GM12878 (cell line): ENCODE measurements at regions not wholly inside any gene's neighbourhood (a gene's known extent, or its start where the extent isn't known, plus 50 kb on each side); places are given as distances from the start of the nearest gene placed in this dataset.

Experiments
- ATAC-seq: fragments of 200-7000 bp; cut with Tn5 transposase; 3 replicates; pipeline ENCODE4 v1.9.1; 2020; ENCODE audit warnings: mild to moderate bottlenecking, moderate library complexity
- BruUV-seq: library from RNA; stranded (reverse); fragments of 400-500 nt; replicated peaks from 2 replicates; lab custom pipeline; 2021; lab: Mats Ljungman, UMichigan
- CTCF ChIA-PET: fragments of 300-600 bp; sonication (Branson Sonifier 250); formaldehyde crosslinking; extraction: SDS; loops from one replicate; lab custom pipeline; 2021; ENCODE audit warnings: inconsistent platforms; lab: Yijun Ruan, JAX
- POLR2A ChIA-PET: fragments of 350-600 bp; formaldehyde crosslinking; extraction: SDS; loops from one replicate; lab custom pipeline; 2021; ENCODE audit warnings: inconsistent platforms; lab: Charles Lee
- RAD21 ChIA-PET: fragments of 300-600 bp; sonication (Branson Sonifier 250); formaldehyde crosslinking; loops from one replicate; lab custom pipeline; 2023; ENCODE audit warnings: antibody characterized with exemption; ENCODE audit not compliant: unreplicated experiment; lab: Charles Lee
- SMC1A ChIA-PET: fragments of 300-600 bp; sonication (Branson Sonifier 250); formaldehyde crosslinking; loops from one replicate; lab custom pipeline; 2023; ENCODE audit not compliant: unreplicated experiment, uncharacterized antibody; lab: Charles Lee
- DNase-seq: peaks from one replicate; pipeline ENCODE4 v3.0.0-alpha.2; 2011; ENCODE audit warnings: low read depth, low spot score
- FAIRE-seq: peaks from 3 replicates; lab custom pipeline; 2011; peaks lifted over from hg19 to GRCh38; lab: Jason Lieb, UNC
- H2AFZ ChIP-seq: 2 replicates; pipeline ENCODE4 v1.6.0; 2011; ENCODE audit warnings: low read depth, low read length, control low read depth; ENCODE audit not compliant: control insufficient read depth
- H3K27ac ChIP-seq: 2 replicates; pipeline ENCODE4 v1.5.1; 2011; ENCODE audit warnings: control low read depth; ENCODE audit not compliant: control insufficient read depth, insufficient read depth
- H3K27me3 ChIP-seq, 2 experiments: replicated peaks in 1 of 2; 2 replicates each; pipeline versions ENCODE4 v1.6.0 to v1.6.1; 2011; ENCODE audit warnings: low read length in 1 of 2; ENCODE audit not compliant: control insufficient read depth in 2 of 2, insufficient read depth in 2 of 2
- H3K36me3 ChIP-seq, 2 experiments: 2 replicates each; pipeline ENCODE4 v1.5.1; 2011; ENCODE audit warnings: low read length in 1 of 2; ENCODE audit not compliant: control insufficient read depth in 2 of 2, insufficient read depth in 2 of 2
- H3K4me1 ChIP-seq: 2 replicates; pipeline ENCODE4 v1.6.1; 2011; ENCODE audit warnings: mild to moderate bottlenecking, low read length, moderate library complexity, mixed read lengths; ENCODE audit not compliant: control insufficient read depth, insufficient read depth
- H3K4me2 ChIP-seq: 2 replicates; pipeline ENCODE4 v1.6.0; 2011; ENCODE audit warnings: control low read depth; ENCODE audit not compliant: control insufficient read depth, insufficient read depth
- H3K4me3 ChIP-seq: fragments of 200-600 bp; sonication (generic); 2 replicates; pipeline ENCODE4 v1.5.1; 2016
- H3K79me2 ChIP-seq: 2 replicates; pipeline ENCODE4 v1.6.0; 2011; ENCODE audit warnings: low read length; ENCODE audit not compliant: control insufficient read depth, insufficient read depth
- H3K9ac ChIP-seq: 2 replicates; pipeline ENCODE4 v1.8.0; 2011; ENCODE audit warnings: low read length, control low read depth, mixed read lengths; ENCODE audit not compliant: control insufficient read depth, insufficient read depth
- H3K9me3 ChIP-seq: replicated peaks from 3 replicates; pipeline ENCODE4 v1.5.1; 2011; ENCODE audit warnings: mild to moderate bottlenecking, low read length; ENCODE audit not compliant: control insufficient read depth, insufficient read depth
- H4K20me1 ChIP-seq: 2 replicates; pipeline ENCODE4 v1.6.0; 2011; ENCODE audit not compliant: control insufficient read depth, insufficient read depth
- BCL3 ChIP-seq: IDR thresholded peaks from 2 replicates; pipeline ENCODE4 v1.6.1; 2011; ENCODE audit warnings: borderline replicate concordance, low read depth, mild to moderate bottlenecking, moderate library complexity, low read length; ENCODE audit not compliant: insufficient read depth, poor library complexity, severe bottlenecking
- DPF2 ChIP-seq: fragments of 450-650 bp; IDR thresholded peaks from 2 replicates; pipeline ENCODE4 v1.6.1; 2017; ENCODE audit warnings: mild to moderate bottlenecking
- HDAC6 ChIP-seq: fragments of 200-600 bp; sonication (generic); IDR thresholded peaks from one replicate; pipeline ENCODE4 v1.8.0; 2017; ENCODE audit warnings: antibody characterized with exemption; ENCODE audit not compliant: unreplicated experiment
- IKZF2 ChIP-seq, 2 experiments: fragments of 450-650 bp; IDR thresholded peaks; 2 replicates each; pipeline ENCODE4 v1.6.1; 2017; ENCODE audit warnings: mild to moderate bottlenecking in 2 of 2, moderate library complexity in 2 of 2
- IRF4 ChIP-seq: IDR thresholded peaks from 2 replicates; pipeline ENCODE4 v1.6.1; 2011; ENCODE audit warnings: low read depth, low read length
- MTA2 ChIP-seq: fragments of 450-650 bp; IDR thresholded peaks from 2 replicates; pipeline ENCODE4 v1.6.1; 2016; ENCODE audit warnings: low read depth, mild to moderate bottlenecking, moderate library complexity
- MYB ChIP-seq: fragments of 150-350 bp; IDR thresholded peaks from 2 replicates; pipeline ENCODE4 v1.6.1; 2014; ENCODE audit warnings: mild to moderate bottlenecking, low read depth, low read length, borderline replicate concordance
- STAT1 ChIP-seq: fragments of 450-650 bp; conservative IDR thresholded peaks from 2 replicates; pipeline ENCODE4 v1.6.1; 2014; ENCODE audit warnings: antibody characterized with exemption, mild to moderate bottlenecking
- TARDBP ChIP-seq: IDR thresholded peaks from 2 replicates; pipeline ENCODE4 v1.6.1; 2016; ENCODE audit warnings: borderline replicate concordance
- TCF7 ChIP-seq: IDR thresholded peaks from 2 replicates; pipeline ENCODE4 v1.6.1; 2014; ENCODE audit warnings: antibody characterized with exemption, borderline replicate concordance
- ZSCAN29 ChIP-seq: fragments of 450-650 bp; IDR thresholded peaks from 2 replicates; pipeline ENCODE4 v1.6.1; 2017; ENCODE audit warnings: mild to moderate bottlenecking, moderate library complexity
- ZZZ3 ChIP-seq: IDR thresholded peaks from 2 replicates; pipeline ENCODE4 v1.6.1; 2011; ENCODE audit warnings: low read depth; ENCODE audit not compliant: control insufficient read depth, insufficient read length
- WGBS: methylation state at CpG from one replicate; pipeline ENCODE4 v1.1.6; 2016; ENCODE audit warnings: low lambda C conversion rate; ENCODE audit not compliant: insufficient replicate concordance, insufficient coverage; ENCODE audit errors: missing lambda C conversion rate; 5-methylcytosine and 5-hydroxymethylcytosine counted together
- in situ Hi-C: fragments of 300-500 bp; cut with MboI; formaldehyde crosslinking; loops from 9 replicates; pipeline ENCODE4 v1.14.3; 2018; ENCODE audit warnings: mixed read lengths
- intact Hi-C: fragments of 100-400 bp; cut with micrococcal nuclease; formaldehyde crosslinking; loops from one replicate; pipeline ENCODE4 v1.14.2; 2022; ENCODE audit not compliant: unreplicated experiment
- TF ChIP-seq, protein P1 (sequence below): fragments of 150-350 bp; IDR thresholded peaks from 2 replicates; pipeline ENCODE4 v1.6.1; 2014; ENCODE audit warnings: mild to moderate bottlenecking, low read depth, low read length
- TF ChIP-seq, protein P2 (sequence below): IDR thresholded peaks from 2 replicates; pipeline ENCODE4 v1.6.1; 2012; ENCODE audit warnings: mild to moderate bottlenecking, low read depth, low read length

GRCh38 chr12:73514672-73515071 is 1023.0 kb upstream of the ATXN7L3B start:
- Histone ChIP-seq H3K9ac (no peak overlapping the region), H3K36me3 (no peaks in the 10 kb centered on the region), H3K4me1 (no peaks in the 10 kb centered on the region)
- TF ChIP-seq, protein P1, sequence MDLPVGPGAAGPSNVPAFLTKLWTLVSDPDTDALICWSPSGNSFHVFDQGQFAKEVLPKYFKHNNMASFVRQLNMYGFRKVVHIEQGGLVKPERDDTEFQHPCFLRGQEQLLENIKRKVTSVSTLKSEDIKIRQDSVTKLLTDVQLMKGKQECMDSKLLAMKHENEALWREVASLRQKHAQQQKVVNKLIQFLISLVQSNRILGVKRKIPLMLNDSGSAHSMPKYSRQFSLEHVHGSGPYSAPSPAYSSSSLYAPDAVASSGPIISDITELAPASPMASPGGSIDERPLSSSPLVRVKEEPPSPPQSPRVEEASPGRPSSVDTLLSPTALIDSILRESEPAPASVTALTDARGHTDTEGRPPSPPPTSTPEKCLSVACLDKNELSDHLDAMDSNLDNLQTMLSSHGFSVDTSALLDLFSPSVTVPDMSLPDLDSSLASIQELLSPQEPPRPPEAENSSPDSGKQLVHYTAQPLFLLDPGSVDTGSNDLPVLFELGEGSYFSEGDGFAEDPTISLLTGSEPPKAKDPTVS: no peak
- TF ChIP-seq HDAC6 (no peak), MTA2 (no peak), ZSCAN29 (no peak), MYB (no peak), TARDBP (no peak), IKZF2 (IDR thresholded peaks at IDR 0.05) (no peak), ZZZ3 (no peak), BCL3 (no peak), DPF2 (no peak), TCF7 (no peak), IRF4 (no peak), STAT1 (no peak)
- TF ChIP-seq, protein P2, sequence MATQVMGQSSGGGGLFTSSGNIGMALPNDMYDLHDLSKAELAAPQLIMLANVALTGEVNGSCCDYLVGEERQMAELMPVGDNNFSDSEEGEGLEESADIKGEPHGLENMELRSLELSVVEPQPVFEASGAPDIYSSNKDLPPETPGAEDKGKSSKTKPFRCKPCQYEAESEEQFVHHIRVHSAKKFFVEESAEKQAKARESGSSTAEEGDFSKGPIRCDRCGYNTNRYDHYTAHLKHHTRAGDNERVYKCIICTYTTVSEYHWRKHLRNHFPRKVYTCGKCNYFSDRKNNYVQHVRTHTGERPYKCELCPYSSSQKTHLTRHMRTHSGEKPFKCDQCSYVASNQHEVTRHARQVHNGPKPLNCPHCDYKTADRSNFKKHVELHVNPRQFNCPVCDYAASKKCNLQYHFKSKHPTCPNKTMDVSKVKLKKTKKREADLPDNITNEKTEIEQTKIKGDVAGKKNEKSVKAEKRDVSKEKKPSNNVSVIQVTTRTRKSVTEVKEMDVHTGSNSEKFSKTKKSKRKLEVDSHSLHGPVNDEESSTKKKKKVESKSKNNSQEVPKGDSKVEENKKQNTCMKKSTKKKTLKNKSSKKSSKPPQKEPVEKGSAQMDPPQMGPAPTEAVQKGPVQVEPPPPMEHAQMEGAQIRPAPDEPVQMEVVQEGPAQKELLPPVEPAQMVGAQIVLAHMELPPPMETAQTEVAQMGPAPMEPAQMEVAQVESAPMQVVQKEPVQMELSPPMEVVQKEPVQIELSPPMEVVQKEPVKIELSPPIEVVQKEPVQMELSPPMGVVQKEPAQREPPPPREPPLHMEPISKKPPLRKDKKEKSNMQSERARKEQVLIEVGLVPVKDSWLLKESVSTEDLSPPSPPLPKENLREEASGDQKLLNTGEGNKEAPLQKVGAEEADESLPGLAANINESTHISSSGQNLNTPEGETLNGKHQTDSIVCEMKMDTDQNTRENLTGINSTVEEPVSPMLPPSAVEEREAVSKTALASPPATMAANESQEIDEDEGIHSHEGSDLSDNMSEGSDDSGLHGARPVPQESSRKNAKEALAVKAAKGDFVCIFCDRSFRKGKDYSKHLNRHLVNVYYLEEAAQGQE: no peak
- TF ChIP-seq, all 136 proteins: peak for 0
- intact Hi-C loops: no loop called here
- ChIA-PET CTCF (no interaction called here), POLR2A (no interaction called here), SMC1A (no interaction called here), RAD21 (no interaction called here)
- no peak for ATAC-seq
- H3K9me3 ChIP-seq: no peaks in the 10 kb centered on the region
- H3K4me2 ChIP-seq: no peak overlapping the region
- H2AFZ ChIP-seq: no peak overlapping the region
- no peak for DNase-seq
- no peaks in the 10 kb centered on the region for H3K79me2 ChIP-seq
- no peak overlapping the region for H3K27ac ChIP-seq
- no peaks in the 10 kb centered on the region for H3K27me3 ChIP-seq
- H3K4me3 ChIP-seq: no peak overlapping the region
- H4K20me1 ChIP-seq: no peaks in the 10 kb centered on the region
- FAIRE-seq: no peak
- in situ Hi-C loops: no loop called here
- 0% methylated on average over 2 of the region's 3 CpGs for WGBS
- no TSS peak for BruUV-seq
